Skin epidermis (tissue), 12 donors: ENCODE measurements at regions not wholly inside any gene's neighbourhood (a gene's known extent, or its start where the extent isn't known, plus 50 kb on each side); places are given as distances from the start of the nearest gene placed in this dataset.

ENCODE experiments used
- H3K27ac ChIP-seq, 21 experiments: fragments of 200-600 bp; sonication (generic) in 11 of 21; one replicate each; pipeline ENCODE4 v1.5.0; 2020; ENCODE audit warnings: mild to moderate bottlenecking in 3 of 21, inconsistent platforms in 2 of 21, moderate library complexity in 2 of 21
- H3K4me3 ChIP-seq, 7 experiments: fragments of 200-600 bp; sonication (generic) in 2 of 7; one replicate each; pipeline ENCODE4 v1.5.0; 2020; ENCODE audit warnings: inconsistent platforms in 2 of 7, mild to moderate bottlenecking in 2 of 7, moderate library complexity in 1 of 7

DNA sequence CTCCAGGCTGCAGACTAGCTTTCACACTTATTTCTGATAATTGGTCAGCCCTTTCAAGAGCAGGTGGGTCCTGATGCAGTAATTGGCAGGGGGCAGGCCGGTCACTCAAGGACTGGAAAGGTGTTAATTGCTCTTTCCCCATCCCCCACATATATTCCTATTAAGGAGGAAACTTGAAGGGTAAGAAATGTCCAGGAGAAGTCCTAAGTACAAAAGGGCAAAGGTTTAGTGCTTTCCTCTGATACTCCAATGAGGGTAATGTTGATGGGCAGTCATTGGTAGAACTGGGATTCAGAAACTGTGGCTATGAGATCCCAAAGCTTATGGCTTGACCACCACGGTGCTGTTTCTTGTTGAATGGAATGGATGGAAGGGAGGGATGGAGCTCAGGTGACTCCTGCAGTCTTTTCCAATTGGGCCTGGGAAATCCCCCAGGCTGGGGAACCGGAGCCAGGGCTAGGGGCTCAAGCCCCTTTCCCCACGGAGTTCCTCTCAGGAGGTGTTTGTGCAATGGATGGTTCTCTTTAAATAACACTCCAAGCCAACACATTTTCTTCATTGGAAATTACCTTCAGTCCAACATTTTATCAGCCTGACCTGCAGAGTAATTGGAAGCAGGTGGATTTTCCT is 103.2 kb upstream of the ALDH1B1 start:
- H3K27ac ChIP-seq: no peak overlapping the region

DNA sequence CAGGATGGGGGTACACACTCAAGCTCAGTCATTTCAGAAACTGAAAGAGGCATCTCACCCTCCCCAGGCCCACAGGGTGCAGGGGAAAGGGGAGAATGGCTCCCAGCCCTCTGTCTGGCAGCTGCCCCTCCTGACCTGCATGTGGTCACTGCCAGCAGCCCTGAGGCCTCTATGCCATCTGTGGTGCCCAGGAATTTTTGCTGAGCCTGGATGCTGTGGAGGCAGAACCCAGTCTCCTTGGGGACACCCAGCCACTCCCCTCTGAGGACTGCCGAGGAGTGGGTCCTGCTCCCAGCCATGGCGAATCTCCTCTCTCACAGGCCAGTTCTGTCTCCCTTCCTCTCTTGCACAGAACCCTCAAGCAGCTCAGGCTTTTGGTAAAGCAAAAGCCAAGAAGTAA is 104.0 kb upstream of the ALDH1B1 start:
- Histone ChIP-seq H3K4me3 (no peak overlapping the region), H3K27ac (no peak overlapping the region)

More for the DNA sequence above, 103.2 kb upstream of the ALDH1B1 start:
- no peak overlapping the region for H3K4me3 ChIP-seq

DNA sequence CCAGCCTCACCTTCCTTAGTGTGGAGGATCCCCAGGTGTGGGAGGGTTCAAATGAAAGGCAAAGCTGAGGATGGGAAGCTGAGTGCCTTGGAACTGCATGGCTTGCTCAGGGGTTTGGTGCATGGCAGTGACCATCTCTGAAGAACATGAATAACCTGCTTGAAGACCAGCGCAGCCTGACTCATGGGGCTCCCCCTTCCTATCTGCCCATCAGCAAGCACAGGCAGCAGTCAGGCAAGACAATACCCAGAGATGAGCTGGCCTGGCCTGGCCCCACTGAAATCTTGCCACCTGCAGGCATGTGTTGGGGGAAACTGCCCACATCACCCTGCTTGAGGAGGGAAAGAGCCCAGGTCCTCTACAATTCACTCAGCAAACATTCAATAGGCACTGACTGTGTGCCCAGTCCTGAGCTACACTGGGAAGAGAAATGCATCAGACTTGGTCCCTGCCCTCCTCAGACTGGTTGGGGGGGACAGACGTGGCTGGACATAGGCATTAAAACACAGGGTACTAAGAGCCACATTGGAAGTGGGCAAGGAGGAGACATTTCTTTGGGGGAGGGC is 105.0 kb upstream of the ALDH1B1 start:
- Histone ChIP-seq H3K27ac (no peak overlapping the region), H3K4me3 (no peak overlapping the region)

DNA sequence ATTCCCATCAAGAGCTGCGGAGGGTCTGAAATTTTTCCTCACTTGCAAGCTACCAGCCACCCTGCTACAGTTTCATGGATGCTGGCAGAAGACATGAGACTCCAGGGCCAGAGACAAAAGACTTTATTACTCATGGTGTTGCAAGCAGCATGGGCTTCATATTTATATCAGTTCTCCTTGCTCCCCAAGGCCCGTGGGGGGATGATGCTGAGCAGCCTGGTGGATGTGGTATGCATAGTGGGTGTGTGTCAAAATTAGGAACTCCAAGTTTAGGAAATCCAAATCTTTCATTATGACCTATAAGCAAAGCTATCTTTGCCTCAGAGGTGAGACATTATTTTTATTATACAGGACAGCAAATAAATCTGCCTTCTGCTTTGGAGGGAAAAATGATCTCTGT is 105.7 kb upstream of the ALDH1B1 start:
- H3K4me3 ChIP-seq: no peak overlapping the region
- H3K27ac ChIP-seq: no peak overlapping the region

DNA sequence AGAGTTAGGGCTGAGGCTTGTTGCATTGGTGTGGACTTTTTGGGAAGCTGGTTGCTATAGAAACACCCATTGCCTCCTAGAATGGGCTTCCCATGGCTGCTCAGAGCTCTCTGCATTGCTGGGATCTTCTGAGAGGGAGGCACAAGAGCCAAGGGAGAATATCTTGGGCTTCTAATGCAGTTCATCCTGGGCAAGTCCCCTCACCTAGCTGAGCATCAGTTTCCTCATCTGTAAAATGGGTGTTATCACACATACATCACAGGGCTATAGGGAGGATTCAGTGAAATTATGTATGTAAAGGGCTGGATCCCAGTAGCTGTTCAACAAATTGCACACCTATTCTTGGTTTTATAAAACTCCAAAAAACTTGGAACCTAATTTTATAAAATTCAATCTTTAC is 106.1 kb upstream of the ALDH1B1 start:
- Histone ChIP-seq H3K4me3 (no peak overlapping the region), H3K27ac (no peak overlapping the region)

DNA sequence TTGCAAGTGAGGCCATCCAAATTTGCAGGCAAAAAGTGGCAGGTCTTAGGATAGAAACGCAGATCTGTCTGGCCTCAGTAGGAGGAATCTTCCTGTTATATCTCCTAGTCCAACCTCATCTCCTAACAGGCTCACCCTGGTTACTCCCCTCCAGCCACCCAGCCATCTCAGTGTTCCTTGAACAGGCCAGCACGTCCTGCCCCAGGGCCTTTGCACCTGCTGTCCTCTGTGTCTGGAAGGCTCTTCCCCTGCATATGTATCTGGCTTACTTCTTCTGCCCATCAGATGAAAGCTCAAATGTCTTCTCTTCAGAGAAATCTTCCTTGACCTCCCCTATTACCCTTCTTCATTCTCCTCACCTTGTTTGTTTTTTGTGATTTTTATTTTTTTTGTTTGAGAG is 107.3 kb upstream of the ALDH1B1 start:
- H3K4me3 ChIP-seq: no peak overlapping the region
- no peak overlapping the region for H3K27ac ChIP-seq

DNA sequence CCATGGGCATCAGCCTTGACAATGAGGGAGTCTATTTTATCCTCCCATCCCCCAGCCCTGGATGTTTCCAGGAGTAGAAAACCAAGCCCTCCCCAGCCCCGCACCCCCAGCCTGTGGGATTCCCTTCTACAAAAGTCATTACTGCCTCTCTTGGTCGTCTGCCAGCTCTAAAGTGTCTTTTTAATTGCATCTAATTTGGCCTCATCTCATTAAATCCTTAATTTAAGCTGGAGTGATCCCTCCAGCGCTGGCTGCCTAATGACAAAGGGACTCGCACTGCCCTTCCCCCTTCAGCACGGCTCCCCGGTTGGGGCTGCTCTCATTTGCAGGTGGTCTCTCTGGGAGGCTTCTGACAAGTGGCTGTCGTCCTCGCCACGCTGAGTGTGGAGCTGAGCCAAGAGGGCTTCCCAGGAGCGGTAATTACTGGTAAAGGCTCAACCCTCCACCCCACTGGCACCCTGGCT is 107.9 kb upstream of the ALDH1B1 start:
- H3K4me3 ChIP-seq: no peak overlapping the region
- H3K27ac ChIP-seq: no peak overlapping the region

DNA sequence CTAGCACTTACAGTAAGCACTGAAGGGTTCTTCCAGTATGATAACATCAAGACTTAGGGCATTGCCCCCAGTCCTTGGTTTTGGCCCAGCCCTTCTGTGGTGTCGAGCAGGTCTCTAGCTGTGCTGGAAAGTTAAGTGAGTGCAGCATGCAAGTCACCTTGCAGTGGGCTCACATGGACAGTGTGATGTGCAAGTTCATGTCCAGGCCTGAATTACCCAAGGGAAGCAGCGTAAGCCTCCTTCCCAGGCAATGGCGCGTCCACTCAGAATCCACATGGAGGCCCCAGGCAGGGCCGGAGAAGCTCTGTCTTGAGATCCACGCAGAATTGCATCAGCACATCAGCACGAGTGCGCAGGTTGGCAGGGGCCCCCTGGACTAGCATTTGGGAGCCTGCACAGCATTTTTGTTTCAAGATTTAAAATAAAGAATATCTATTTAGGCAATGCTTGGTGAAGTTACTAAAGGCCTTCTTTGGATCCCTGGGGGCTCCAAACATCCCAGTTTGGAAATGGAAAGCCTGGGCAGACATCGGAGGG is 108.4 kb upstream of the ALDH1B1 start:
- Histone ChIP-seq H3K4me3 (no peak overlapping the region), H3K27ac (no peak overlapping the region)

DNA sequence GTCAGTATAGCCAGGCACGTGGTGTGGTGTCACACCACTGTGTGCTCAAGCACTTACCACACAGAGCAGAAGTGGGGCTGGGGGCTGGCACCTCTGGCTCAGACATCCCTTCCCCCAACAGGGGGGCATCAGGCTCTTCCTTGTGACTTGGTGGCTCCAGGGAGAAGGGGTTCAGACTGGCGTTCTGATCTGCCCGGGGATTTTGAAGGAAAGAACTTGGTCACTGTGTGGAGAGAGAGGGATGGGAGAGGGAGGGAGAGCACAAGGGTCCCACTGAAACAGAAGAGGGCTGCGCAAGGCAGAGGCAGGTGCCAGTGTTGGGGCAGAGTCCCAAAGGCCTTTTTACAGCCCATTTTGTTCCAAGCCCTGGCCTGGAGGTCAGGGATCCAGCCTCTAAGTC is 109.7 kb upstream of the ALDH1B1 start:
- no peak overlapping the region for H3K27ac ChIP-seq
- H3K4me3 ChIP-seq: no peak overlapping the region

DNA sequence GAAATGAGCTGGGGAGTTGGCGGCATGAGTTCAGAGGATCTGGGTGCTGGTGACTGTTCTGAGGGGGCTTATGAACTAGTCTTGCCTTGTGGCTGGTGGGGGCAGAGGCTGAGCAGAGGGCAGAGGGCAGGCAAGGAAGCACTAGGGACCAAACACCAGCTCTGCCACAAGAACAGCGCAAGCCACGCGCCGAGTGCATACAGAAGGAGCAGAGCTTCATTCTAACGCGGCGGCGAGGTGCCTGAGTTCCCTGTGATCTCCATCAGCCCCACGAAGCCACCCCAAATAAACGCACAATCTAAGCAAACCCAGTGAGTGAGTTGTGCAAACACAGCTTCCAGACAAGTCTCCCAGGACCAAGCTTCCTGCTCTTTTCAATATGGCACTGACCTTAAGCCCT is 110.6 kb upstream of the ALDH1B1 start:
- H3K4me3 ChIP-seq: no peak overlapping the region

DNA sequence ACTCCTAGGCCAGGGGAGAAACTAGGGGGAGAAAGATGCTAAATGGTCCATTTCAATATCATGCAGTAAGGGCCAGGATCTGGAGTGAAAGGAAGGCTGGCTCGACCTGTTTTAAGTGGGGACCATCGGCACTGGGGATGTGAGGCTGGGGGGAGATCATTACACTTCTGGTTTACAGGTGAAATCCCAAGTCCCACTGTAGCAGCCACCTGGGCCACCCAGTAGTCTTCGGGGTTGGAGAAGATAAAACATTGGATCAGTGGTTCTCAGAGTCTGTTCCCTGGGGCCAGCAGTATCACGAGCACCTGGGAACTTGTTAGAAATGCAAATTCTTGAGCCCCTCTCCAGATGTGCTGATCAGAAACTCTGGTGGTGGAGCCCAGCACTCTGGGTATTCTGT is 111.3 kb upstream of the ALDH1B1 start:
- no peak overlapping the region for H3K4me3 ChIP-seq
- no peak overlapping the region for H3K27ac ChIP-seq

More for the DNA sequence above, 110.6 kb upstream of the ALDH1B1 start:
- H3K27ac ChIP-seq: no peak overlapping the region

DNA sequence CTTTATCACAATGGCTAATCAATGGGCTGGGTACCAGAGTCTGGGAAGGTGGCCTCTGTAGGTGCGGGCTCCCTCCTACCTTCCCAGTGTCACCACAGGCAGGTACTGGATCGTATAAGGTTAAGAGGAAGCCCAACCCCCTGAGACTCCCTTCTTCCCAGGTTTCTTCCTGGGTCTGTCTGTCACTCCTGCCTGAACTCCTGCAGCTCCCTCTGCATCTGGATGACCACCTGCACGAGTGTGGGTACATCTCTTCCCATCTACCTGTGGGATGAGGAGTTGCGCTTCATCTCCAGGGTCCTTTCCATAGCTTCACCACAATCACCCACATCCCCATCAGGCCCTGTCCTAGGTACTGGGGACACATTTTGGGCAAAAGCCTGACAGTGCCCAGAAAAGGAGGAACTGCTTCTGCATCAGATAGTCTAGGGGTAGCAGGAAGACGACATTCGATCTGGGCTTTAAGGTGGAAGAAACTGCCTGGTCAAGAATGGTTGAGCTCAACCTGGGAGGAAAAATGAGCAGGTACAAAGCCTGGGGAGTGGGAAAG is 112.2 kb upstream of the ALDH1B1 start:
- H3K4me3 ChIP-seq: no peak overlapping the region

DNA sequence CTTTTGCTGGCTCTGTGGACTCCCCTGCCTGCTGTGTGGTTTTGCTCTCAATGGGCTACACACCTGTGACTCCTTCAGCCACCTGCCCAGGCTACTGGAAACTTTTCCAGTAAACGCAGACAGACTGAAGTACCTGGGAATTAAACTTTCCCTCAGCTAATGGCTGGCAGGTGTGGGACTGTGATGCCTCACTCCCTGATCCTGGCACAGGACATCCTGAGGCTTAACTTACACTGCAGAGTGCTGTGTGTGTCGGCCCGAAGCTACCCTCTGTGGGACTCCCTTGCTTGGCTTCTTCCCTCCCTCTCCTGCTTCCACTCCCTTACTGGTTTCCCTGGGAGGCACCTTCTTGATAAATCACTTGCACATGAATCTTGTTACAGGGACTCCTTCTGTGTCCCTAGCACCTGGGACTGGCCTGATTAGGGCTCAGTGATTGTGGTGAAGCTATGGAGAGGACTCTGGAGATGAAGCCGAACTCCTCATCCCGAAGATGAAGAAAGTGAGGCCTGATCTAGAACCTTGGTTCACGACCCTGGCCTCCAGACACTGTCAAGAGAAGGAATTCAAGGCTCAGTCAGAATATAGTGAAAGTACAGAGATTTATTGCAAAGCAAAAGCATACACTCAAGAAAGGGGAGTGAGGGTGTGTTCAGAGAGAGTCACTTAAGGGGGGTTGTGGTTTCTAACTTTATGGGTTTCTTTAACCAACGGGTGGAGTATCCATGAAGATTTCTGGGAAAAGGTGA is 113.4 kb upstream of the ALDH1B1 start:
- no peak overlapping the region for H3K27ac ChIP-seq
- no peak overlapping the region for H3K4me3 ChIP-seq

More for the DNA sequence above, 112.2 kb upstream of the ALDH1B1 start:
- H3K27ac ChIP-seq: no peak overlapping the region

DNA sequence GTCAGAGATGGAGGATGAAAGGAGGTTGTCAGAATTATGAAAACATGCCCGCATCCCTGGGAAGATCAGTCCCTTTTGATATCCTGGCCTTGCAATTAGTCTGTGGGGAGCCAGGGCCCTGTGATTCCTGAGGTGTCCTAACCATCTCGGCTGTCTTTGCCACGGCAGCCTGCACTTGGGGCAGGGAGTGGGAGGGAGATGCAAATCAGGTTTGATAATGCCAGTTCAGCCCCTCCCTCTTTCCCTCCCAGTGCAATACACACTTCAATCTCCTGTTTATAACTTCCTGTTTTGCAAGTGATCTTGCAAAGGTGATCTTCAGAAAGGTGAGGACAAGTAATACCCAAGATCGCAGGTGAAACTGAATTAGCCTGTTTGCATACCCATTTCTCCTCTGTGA is 114.0 kb upstream of the ALDH1B1 start:
- no peak overlapping the region for H3K4me3 ChIP-seq
- no peak overlapping the region for H3K27ac ChIP-seq

DNA sequence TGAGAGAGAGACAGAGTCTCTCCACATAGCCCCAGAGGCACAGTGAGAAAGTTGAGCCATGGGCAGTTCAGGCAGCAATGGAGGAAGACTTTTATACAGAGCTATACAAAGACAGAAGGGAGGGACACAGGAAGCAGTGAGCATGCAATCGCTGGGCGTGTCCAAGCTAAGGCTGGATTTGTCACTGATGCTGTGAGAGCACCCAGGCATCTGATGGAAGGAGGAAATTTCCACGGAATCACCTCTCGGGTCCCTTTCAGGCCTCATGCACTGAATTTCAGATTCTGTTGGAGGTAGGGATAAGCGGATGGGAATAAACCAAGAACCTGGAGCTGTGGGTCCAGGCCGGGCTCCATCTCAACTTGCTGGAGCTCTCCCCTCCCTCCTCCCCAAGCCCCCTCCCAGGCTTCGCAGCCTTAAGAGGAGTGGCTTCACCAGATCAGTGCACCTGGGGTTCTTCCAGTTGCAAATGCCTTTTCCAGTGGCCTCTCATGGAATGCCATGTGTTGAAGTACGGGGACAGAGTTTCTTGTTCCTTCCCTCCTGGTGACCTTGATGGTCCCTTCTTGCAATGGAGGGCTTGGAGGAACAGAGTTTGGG is 114.8 kb upstream of the ALDH1B1 start:
- Histone ChIP-seq H3K27ac (no peak overlapping the region), H3K4me3 (no peak overlapping the region)

DNA sequence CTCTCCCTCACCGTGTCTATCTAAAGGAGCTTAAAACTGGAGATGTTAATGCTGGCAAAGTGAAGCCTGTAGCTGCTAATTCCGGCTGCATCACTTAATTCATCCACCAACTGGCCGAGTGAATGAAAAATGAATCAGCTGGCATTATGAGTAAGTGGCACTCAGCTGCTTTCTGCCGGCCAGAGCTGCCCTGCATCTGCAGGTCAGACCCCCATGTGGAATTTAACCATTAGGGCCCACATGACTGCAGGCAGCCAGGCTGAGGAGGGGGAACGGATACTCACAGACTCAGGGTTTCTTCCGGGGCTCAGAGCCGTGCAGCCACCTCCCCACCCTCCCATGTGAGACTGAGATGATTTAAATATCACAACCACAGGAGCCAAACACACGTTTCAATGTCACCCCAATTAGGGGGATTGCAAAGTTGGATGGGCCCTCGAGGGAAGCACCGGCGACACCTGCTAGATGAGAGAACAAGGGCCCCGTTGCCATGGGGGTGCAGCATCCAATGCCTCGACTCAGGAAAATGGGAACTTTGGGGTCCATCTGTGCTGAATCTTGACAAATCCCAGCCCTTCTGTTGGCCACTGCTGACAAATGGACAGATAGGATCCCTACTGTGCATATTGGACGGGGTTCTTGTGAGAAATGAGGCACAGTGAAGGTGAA is 115.6 kb upstream of the ALDH1B1 start:
- Histone ChIP-seq H3K27ac (no peak overlapping the region), H3K4me3 (no peak overlapping the region)

DNA sequence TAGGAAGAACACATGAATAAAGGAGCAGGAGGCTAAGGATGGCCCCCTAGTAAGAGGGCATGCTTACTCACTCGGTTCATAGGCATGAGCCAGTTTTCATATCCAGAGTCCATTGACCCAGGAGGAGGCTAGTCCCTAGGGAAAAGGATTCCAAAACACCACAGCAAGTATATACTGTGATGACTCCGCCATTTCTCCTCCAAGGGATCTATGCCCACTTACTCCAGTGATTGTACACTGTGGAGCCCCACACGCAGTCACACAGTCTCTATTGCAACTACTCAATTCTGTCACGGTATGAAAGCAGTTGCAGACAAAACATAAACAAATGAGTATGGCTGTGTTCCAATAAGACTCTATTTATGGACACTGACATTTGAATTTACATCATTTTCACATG is 117.7 kb upstream of the ALDH1B1 start:
- no peak overlapping the region for H3K27ac ChIP-seq
- H3K4me3 ChIP-seq: no peak overlapping the region

DNA sequence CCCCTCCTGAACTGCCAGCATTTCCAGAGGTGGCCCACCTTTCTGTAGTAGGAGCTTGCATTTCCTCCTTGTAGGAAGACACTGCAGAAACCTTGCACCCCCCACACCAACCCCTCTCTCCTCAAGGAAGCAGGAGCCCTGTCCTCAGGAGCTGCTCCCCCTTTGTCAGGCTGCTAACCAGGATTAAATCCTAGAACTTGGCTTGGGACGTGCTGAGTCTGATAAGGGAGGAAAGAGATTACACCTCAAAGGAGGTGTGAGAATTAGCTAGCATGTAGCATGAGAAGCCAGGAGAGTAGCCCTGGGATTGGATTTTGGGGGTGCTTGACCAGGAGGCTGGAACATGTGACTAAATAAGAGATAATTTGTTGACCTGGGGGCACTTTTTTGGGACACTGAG is 119.8 kb upstream of the ALDH1B1 start:
- no peak overlapping the region for H3K4me3 ChIP-seq
- H3K27ac ChIP-seq: no peak overlapping the region

DNA sequence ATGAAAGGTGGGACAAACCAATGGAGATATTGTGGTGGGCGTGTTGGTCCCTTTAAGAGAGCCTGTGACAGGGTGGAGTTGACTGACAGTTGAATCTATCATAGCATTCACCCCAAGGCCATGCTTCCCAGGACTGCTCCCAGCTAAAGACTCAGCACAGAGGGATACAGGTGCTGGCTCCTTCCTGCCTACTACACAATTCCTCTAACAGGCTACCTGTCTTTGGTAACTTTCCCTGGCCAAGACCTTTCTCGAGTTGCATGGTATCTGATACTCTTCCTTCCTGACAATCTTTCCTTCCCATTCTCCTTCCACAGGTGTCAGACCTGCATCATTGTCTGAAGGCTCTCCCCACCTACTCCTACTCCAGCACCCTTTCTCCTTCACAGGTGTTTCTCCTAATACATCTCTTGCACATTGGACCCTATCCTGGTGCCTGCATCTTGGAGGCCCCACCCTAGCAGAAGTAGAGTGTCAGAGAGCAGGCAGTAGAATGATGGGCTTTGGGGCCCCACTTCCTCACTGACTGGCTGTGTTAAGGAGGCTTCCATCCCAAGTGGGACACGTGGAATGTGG is 120.7 kb upstream of the ALDH1B1 start:
- Histone ChIP-seq H3K4me3 (no peak overlapping the region), H3K27ac (no peak overlapping the region)
